Lung (tissue), 11 donors: ENCODE measurements at regions not wholly inside any gene's neighbourhood (a gene's known extent, or its start where the extent isn't known, plus 50 kb on each side); places are given as distances from the start of the nearest gene placed in this dataset.
"Not testable (repeated sequence)": the region's sequence is repeated elsewhere in the genome, so short reads cannot be mapped to it uniquely, and the experiment has no call there.

Experiments
- ATAC-seq: fragments of 200-7000 bp; cut with Tn5 transposase; one replicate; pipeline ENCODE4 v1.9.1; 2020; ENCODE audit warnings: moderate number of reproducible peaks; ENCODE audit not compliant: insufficient read depth, low FRiP score
- DNase-seq, 3 donors: peaks; one replicate each; pipeline ENCODE4 v3.0.0-alpha.2; 2013 to 2017
- H3K27ac ChIP-seq, 2 donors: one replicate each; pipeline ENCODE4 v1.5.1; 2013; ENCODE audit warnings: mild to moderate bottlenecking in 2 of 2, moderate library complexity in 2 of 2, control low read depth in 1 of 2, inconsistent platforms in 1 of 2, low read depth in 1 of 2, low read length in 1 of 2
- H3K27me3 ChIP-seq, 3 donors: one replicate each; pipeline ENCODE4 v1.5.1; 2013; ENCODE audit warnings: low read length in 2 of 3; ENCODE audit not compliant: control insufficient read depth in 3 of 3, insufficient read depth in 3 of 3
- H3K36me3 ChIP-seq, 4 donors: one replicate each; pipeline ENCODE4 v1.5.1; 2013; ENCODE audit warnings: low read length in 4 of 4, mild to moderate bottlenecking in 1 of 4, moderate library complexity in 1 of 4; ENCODE audit not compliant: control insufficient read depth in 4 of 4, insufficient read depth in 4 of 4
- H3K4me1 ChIP-seq, 5 donors: one replicate each; pipeline ENCODE4 v1.5.1; 2013; ENCODE audit warnings: low read length in 5 of 5, mild to moderate bottlenecking in 2 of 5, moderate library complexity in 1 of 5; ENCODE audit not compliant: control insufficient read depth in 5 of 5, insufficient read depth in 5 of 5
- H3K4me3 ChIP-seq: one replicate; pipeline ENCODE4 v1.5.1; 2013; ENCODE audit warnings: mild to moderate bottlenecking, control low read depth, moderate library complexity
- H3K9ac ChIP-seq, 2 donors: one replicate each; pipeline ENCODE4 v1.5.1; 2013; ENCODE audit warnings: low read length in 2 of 2, control low read depth in 1 of 2; ENCODE audit not compliant: insufficient read depth in 1 of 2
- H3K9me3 ChIP-seq, 4 donors: one replicate each; pipeline ENCODE4 v1.5.1; 2013; ENCODE audit warnings: low read length in 3 of 4, mild to moderate bottlenecking in 1 of 4, moderate library complexity in 1 of 4; ENCODE audit not compliant: control insufficient read depth in 4 of 4, insufficient read depth in 3 of 4
- WGBS, 2 donors: extraction: QIAGEN DNeasy Blood & Tissue Kit; methylation state at CpG; one replicate each; pipeline ENCODE4 v1.1.7; 2013; 5-methylcytosine and 5-hydroxymethylcytosine counted together
- TF ChIP-seq, protein P1 (sequence below): IDR thresholded peaks from 2 replicates; pipeline ENCODE4 v1.5.1; 2012; ENCODE audit warnings: mild to moderate bottlenecking; ENCODE audit errors: control extremely low read depth, extremely low read depth
- donor health status: control.
- donor health status: control.
- donor health status: Bipolar disorder and iron deficiency.
- donor health status: healthy.
- donor health status: DM: yes; HTN: yes; CAD: no.

DNA sequence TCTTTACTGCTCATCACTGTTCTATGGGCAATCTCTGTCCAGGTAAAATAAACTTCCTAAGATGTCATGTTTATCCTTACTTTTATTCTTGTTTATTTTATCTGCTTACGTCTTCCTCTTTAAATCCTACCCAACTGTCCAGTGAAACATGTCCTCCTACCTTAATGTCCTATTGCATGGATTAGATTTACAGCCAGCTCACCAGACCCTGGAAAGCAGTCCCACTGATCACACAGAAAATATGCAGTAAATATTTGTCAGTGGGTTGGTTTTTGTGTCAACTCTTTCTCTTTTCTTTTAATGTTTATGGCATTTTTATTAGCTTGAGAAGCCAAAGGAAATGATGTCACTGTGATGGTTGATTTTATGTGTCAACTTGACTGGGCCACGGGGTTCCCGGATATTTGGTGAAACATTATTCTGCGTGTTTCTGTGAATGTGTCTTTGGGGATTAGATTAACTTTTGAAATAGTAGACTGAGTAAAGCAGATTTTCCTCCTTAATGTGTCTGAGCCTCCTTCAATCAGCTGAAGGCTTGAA, 258.3 kb downstream of the SRGAP2C start:
- TF ChIP-seq, protein P1, sequence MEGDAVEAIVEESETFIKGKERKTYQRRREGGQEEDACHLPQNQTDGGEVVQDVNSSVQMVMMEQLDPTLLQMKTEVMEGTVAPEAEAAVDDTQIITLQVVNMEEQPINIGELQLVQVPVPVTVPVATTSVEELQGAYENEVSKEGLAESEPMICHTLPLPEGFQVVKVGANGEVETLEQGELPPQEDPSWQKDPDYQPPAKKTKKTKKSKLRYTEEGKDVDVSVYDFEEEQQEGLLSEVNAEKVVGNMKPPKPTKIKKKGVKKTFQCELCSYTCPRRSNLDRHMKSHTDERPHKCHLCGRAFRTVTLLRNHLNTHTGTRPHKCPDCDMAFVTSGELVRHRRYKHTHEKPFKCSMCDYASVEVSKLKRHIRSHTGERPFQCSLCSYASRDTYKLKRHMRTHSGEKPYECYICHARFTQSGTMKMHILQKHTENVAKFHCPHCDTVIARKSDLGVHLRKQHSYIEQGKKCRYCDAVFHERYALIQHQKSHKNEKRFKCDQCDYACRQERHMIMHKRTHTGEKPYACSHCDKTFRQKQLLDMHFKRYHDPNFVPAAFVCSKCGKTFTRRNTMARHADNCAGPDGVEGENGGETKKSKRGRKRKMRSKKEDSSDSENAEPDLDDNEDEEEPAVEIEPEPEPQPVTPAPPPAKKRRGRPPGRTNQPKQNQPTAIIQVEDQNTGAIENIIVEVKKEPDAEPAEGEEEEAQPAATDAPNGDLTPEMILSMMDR: no peak
- no peaks in the 10 kb centered on the region for H3K9me3 ChIP-seq
- H3K36me3 ChIP-seq: no peaks in the 10 kb centered on the region
- H3K4me1 ChIP-seq: no peaks in the 10 kb centered on the region
- DNase-seq (no peak), ATAC-seq (no peak)
- WGBS, 2 donors: 69 to 85% methylated on average over 4 of the region's 4 CpGs
- no peak overlapping the region for H3K27ac ChIP-seq
- no peaks in the 10 kb centered on the region for H3K27me3 ChIP-seq
- no peak overlapping the region for H3K9ac ChIP-seq
- no peak overlapping the region for H3K4me3 ChIP-seq

DNA sequence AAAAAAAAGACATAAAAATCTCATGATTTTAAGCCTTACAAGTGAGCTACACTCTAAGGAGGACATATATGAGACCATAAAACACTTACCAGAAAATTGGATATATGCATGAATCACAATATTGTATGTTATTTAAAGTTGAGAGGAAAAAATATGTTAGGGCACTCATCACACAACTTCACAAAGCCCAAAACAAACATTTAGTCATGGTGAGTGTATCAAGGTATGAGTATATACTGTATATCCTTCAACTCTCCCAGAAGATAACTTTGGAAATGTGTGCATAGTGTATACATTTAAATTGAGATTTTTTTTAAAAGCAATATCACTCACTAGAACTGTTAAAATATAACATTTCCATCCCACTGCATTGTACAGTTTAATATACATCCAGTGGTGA, 259.3 kb downstream of the SRGAP2C start:
- no peaks in the 10 kb centered on the region for H3K36me3 ChIP-seq
- ATAC-seq (no peak), DNase-seq (no peak)
- H3K4me1 ChIP-seq: no peaks in the 10 kb centered on the region
- no peaks in the 10 kb centered on the region for H3K27me3 ChIP-seq
- H3K9me3 ChIP-seq: no peaks in the 10 kb centered on the region
- H3K27ac ChIP-seq: no peak overlapping the region
- H3K4me3 ChIP-seq: no peak overlapping the region
- no peak overlapping the region for H3K9ac ChIP-seq
- TF ChIP-seq, protein P1: no peak

DNA sequence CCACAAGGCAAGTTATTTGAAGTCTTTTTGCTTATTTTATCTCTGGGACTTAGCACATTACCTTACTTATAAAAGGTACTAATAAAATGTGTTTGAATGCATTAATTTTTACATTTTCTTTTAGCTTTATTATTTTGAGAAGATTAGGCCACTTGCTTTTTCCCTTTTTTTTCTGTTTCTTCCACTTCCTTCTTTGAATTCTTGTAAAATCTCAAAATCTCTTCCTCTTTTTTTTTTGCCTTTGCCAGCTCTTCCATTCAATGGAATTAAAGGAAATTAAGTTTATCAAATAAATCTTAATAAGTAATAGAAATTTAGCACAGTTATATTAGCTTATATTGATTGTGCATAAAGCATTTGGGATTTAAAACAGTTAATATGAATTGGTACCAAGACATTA, 260.9 kb downstream of the SRGAP2C start:
- Histone ChIP-seq H3K36me3 (no peaks in the 10 kb centered on the region), H3K27me3 (no peaks in the 10 kb centered on the region), H3K4me3 (no peak overlapping the region), H3K27ac (no peak overlapping the region), H3K9ac (no peak overlapping the region), H3K9me3 (no peaks in the 10 kb centered on the region), H3K4me1 (no peaks in the 10 kb centered on the region)
- no peak for DNase-seq
- TF ChIP-seq, protein P1: no peak
- ATAC-seq: no peak

DNA sequence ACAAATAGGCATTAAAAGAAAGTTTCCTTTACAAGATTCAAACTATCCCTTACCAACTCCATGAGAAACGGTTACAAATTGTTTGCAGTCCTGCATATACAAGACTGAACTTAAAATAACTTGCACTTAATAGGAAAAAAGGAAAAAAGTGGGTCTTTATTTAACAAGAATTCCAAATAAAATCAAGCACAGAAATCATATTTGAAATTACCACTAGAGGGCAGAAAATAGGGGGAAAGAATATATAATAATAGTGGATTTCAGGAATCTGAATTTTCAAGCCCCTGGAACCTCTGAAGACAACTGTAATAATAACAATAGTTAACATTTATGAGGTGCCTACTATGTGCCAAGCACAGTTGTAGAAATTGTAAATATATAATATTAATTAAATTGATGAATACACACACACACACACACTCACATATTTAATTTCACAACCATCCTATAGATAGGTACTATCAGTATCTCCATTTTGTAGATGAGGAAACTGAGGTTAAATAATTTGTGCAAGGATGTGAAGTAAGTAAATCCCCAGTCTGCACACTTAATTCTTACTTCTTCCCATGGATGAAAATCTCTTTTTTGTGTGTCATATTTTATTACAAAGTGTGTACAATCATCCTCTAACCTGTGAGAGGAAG, 262.6 kb downstream of the SRGAP2C start:
- not testable (repeated sequence) for ATAC-seq, H3K9ac ChIP-seq, H3K4me1 ChIP-seq, H3K27me3 ChIP-seq, H3K9me3 ChIP-seq, H3K36me3 ChIP-seq, H3K27ac ChIP-seq, H3K4me3 ChIP-seq
- WGBS, 2 donors: 17 to 36% methylated on average over 1 of the region's 1 CpG
- DNase-seq: peak in 2 of 3 donors; percentile 1 to 5

DNA sequence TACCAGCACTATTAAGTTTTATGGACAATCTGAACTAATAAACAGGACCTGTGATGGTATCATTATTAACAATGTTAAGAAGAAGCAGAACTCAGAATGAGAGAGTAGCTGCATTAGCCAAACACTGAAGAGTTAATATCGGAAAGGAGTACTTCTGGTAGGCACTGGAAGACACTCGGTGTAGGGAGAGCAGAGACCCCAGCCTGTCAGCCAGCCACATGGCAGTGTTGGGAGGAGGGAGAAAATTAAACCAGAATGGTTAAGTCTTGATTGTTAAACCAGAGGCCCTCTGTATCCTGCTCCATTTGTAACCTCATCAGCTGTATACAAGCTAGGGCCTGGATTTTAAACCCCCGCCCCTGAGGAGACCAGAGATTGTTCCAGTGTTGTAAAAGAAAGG, 263.3 kb downstream of the SRGAP2C start:
- H3K27me3 ChIP-seq, H3K36me3 ChIP-seq, H3K4me1 ChIP-seq, H3K4me3 ChIP-seq, H3K9ac ChIP-seq, ATAC-seq, DNase-seq, H3K27ac ChIP-seq, H3K9me3 ChIP-seq: not testable (repeated sequence)
- WGBS, 2 donors: 79 to 93% methylated on average over 3 of the region's 3 CpGs
